KOPT-K1 (cell line): ENCODE measurements at regions not wholly inside any gene's neighbourhood (a gene's known extent, or its start where the extent isn't known, plus 50 kb on each side); places are given as distances from the start of the nearest gene placed in this dataset.

Experiments used
- H3K27ac ChIP-seq: fragments of 200-600 bp; sonication (generic); 2 replicates; pipeline ENCODE4 v1.5.1; 2016; ENCODE audit warnings: antibody characterized with exemption, mild to moderate bottlenecking, low read depth, low read length; ENCODE audit not compliant: poor library complexity, severe bottlenecking
- H3K36me3 ChIP-seq: fragments of 200-600 bp; sonication (generic); 2 replicates; pipeline ENCODE4 v1.5.1; 2017; ENCODE audit warnings: antibody characterized with exemption, mild to moderate bottlenecking, low read length, moderate library complexity; ENCODE audit not compliant: insufficient read depth
- H3K9me3 ChIP-seq: fragments of 200-600 bp; sonication (generic); 2 replicates; pipeline ENCODE4 v1.5.1; 2017; ENCODE audit warnings: antibody characterized with exemption, low read length, mild to moderate bottlenecking; ENCODE audit not compliant: insufficient read depth, poor library complexity, severe bottlenecking

GRCh38 chr1:55412060-55412459, 196.9 kb upstream of the USP24 start:
- H3K9me3 ChIP-seq = no peaks in the 10 kb centered on the region
- no peaks in the 10 kb centered on the region for H3K36me3 ChIP-seq
- H3K27ac ChIP-seq = no peak overlapping the region

- Histone ChIP-seq H3K9me3 (peaks cover 5% of the 10 kb centered on the region), H3K36me3 (no peaks in the 10 kb centered on the region), H3K27ac (no peak overlapping the region)
These were observed 187.7 kb upstream of the USP24 start for GRCh38 chr1:55402671-55403464.

GRCh38 chr1:55402142-55402541, 187.0 kb upstream of the USP24 start:
- H3K36me3 ChIP-seq = no peaks in the 10 kb centered on the region
- H3K27ac ChIP-seq = no peak overlapping the region

GRCh38 chr1:55400508-55400907, 185.3 kb upstream of the USP24 start:
- Histone ChIP-seq H3K9me3 (peaks cover 5% of the 10 kb centered on the region), H3K36me3 (no peaks in the 10 kb centered on the region), H3K27ac (no peak overlapping the region)

More at GRCh38 chr1:55402142-55402541, 187.0 kb upstream of the USP24 start:
- H3K9me3 ChIP-seq = peaks cover 5% of the 10 kb centered on the region

GRCh38 chr1:55399346-55399745, 184.2 kb upstream of the USP24 start:
- no peaks in the 10 kb centered on the region for H3K9me3 ChIP-seq
- no peak overlapping the region for H3K27ac ChIP-seq
- H3K36me3 ChIP-seq = no peaks in the 10 kb centered on the region

- no peaks in the 10 kb centered on the region for H3K9me3 ChIP-seq
- no peak overlapping the region for H3K27ac ChIP-seq
- H3K36me3 ChIP-seq = no peaks in the 10 kb centered on the region
These were observed 181.3 kb upstream of the USP24 start for GRCh38 chr1:55396381-55396891.

- Histone ChIP-seq H3K36me3 (no peaks in the 10 kb centered on the region), H3K9me3 (no peaks in the 10 kb centered on the region), H3K27ac (no peak overlapping the region)
These were observed 173.8 kb upstream of the USP24 start for GRCh38 chr1:55388960-55389359.

- Histone ChIP-seq H3K36me3 (no peaks in the 10 kb centered on the region), H3K9me3 (no peaks in the 10 kb centered on the region), H3K27ac (no peak overlapping the region)
These were observed 172.0 kb upstream of the USP24 start for GRCh38 chr1:55387145-55387544.

GRCh38 chr1:55386456-55386855, 171.3 kb upstream of the USP24 start:
- no peaks in the 10 kb centered on the region for H3K36me3 ChIP-seq
- no peak overlapping the region for H3K27ac ChIP-seq
- H3K9me3 ChIP-seq = no peaks in the 10 kb centered on the region

- no peaks in the 10 kb centered on the region for H3K9me3 ChIP-seq
- no peak overlapping the region for H3K27ac ChIP-seq
- H3K36me3 ChIP-seq = no peaks in the 10 kb centered on the region
These were observed 170.3 kb upstream of the USP24 start for GRCh38 chr1:55385402-55386018.

GRCh38 chr1:55384637-55385036, 169.5 kb upstream of the USP24 start:
- H3K9me3 ChIP-seq = no peaks in the 10 kb centered on the region
- no peak overlapping the region for H3K27ac ChIP-seq
- no peaks in the 10 kb centered on the region for H3K36me3 ChIP-seq

GRCh38 chr1:55382806-55383305, 167.7 kb upstream of the USP24 start:
- Histone ChIP-seq H3K27ac (no peak overlapping the region), H3K36me3 (no peaks in the 10 kb centered on the region), H3K9me3 (no peaks in the 10 kb centered on the region)

GRCh38 chr1:55381983-55382382, 166.8 kb upstream of the USP24 start:
- no peak overlapping the region for H3K27ac ChIP-seq
- no peaks in the 10 kb centered on the region for H3K36me3 ChIP-seq
- no peaks in the 10 kb centered on the region for H3K9me3 ChIP-seq

- Histone ChIP-seq H3K27ac (no peak overlapping the region), H3K9me3 (no peaks in the 10 kb centered on the region), H3K36me3 (no peaks in the 10 kb centered on the region)
These were observed 166.3 kb upstream of the USP24 start for GRCh38 chr1:55381491-55381890.

GRCh38 chr1:55380355-55380970, 165.3 kb upstream of the USP24 start:
- Histone ChIP-seq H3K9me3 (no peaks in the 10 kb centered on the region), H3K36me3 (no peaks in the 10 kb centered on the region), H3K27ac (no peak overlapping the region)
